ENCODE measurements at regions not wholly inside any gene's neighbourhood (a gene's known extent, or its start where the extent isn't known, plus 50 kb on each side); places are given as distances from the start of the nearest gene placed in this dataset.

DNA sequence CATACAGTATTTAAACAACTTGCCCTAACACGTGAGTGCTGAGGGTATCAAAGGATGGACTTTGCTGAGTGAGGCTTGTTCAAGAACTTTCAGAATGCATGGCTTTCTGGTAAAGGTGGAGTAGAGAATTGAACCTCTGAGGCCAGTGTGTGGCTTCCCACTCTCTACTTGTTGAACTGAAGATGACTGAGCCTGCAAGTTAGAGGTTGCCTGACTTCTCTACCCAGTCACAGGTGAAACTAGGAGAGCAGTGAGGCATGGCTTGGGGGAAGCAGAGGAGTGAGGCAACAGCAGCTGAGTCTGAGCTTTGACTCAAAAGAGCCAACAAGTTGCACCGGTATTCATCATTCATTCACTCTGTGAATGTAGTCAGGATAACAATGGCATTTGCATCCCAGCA lies 256.4 kb upstream of the SESN3 start:
- H3K36me3 ChIP-seq (ENCODE audit: control insufficient read depth, insufficient read depth, low read length): no peaks in the 10 kb centered on the region
- TF ChIP-seq POLR2A (IDR thresholded peaks at IDR 0.05; ENCODE audit: low read depth, low read length) (no peak), RAD21 (IDR thresholded peaks at IDR 0.05; ENCODE audit: low read length) (no peak), MAFK (IDR thresholded peaks at IDR 0.05; ENCODE audit: low read depth, low read length) (no peak), CTCF (conservative IDR thresholded peaks at IDR 0.05; ENCODE audit: low read depth, low read length) (no peak), FOS (IDR thresholded peaks at IDR 0.05; ENCODE audit: low read depth, low read length) (no peak), BHLHE40 (IDR thresholded peaks at IDR 0.05; ENCODE audit: low read depth, low read length) (no peak), USF2 (IDR thresholded peaks at IDR 0.05; ENCODE audit: low read depth, low read length) (no peak), MXI1 (IDR thresholded peaks at IDR 0.05; ENCODE audit: borderline replicate concordance, low read depth, low read length) (no peak), NFE2L2 (IDR thresholded peaks at IDR 0.05; ENCODE audit: low read depth, low read length) (no peak), MAZ (IDR thresholded peaks at IDR 0.05; ENCODE audit: borderline replicate concordance, low read depth, low read length) (no peak), RFX5 (IDR thresholded peaks at IDR 0.05; ENCODE audit: low read depth, low read length) (no peak), CHD1 (IDR thresholded peaks at IDR 0.05; ENCODE audit: low read depth, low read length) (no peak), CEBPB (IDR thresholded peaks at IDR 0.05; ENCODE audit: low read depth, low read length) (no peak), SMC3 (IDR thresholded peaks at IDR 0.05; ENCODE audit: low read depth, low read length) (no peak), RCOR1 (IDR thresholded peaks at IDR 0.05; ENCODE audit: insufficient replicate concordance, low read length) (no peak)
- TF ChIP-seq, protein P1, sequence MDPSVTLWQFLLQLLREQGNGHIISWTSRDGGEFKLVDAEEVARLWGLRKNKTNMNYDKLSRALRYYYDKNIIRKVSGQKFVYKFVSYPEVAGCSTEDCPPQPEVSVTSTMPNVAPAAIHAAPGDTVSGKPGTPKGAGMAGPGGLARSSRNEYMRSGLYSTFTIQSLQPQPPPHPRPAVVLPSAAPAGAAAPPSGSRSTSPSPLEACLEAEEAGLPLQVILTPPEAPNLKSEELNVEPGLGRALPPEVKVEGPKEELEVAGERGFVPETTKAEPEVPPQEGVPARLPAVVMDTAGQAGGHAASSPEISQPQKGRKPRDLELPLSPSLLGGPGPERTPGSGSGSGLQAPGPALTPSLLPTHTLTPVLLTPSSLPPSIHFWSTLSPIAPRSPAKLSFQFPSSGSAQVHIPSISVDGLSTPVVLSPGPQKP (IDR thresholded peaks at IDR 0.05; ENCODE audit: borderline replicate concordance, low read depth, low read length): no peak
- H4K5ac ChIP-seq (ENCODE audit: low read depth, low read length): no peak overlapping the region
- ChIA-PET POLR2A (ENCODE audit: unreplicated experiment) (no interaction called here), CTCF (no interaction called here)
- no peak overlapping the region for H2AK9ac ChIP-seq (replicated peaks; ENCODE audit: low read depth, low read length, poor library complexity)
- H3K14ac ChIP-seq (replicated peaks; ENCODE audit: low read depth, low read length): no peak overlapping the region
- H3K4me1 ChIP-seq (ENCODE audit: control insufficient read depth, insufficient read depth, low read length): no peaks in the 10 kb centered on the region
- no peaks in the 10 kb centered on the region for H3K9me3 ChIP-seq (ENCODE audit: control insufficient read depth, insufficient read depth, low read length)
- no peak overlapping the region for H4K91ac ChIP-seq (ENCODE audit: insufficient read depth, low read depth, low read length)
- no peak for DNase-seq
- no CpG with 5 or more reads among the region's 2 CpGs for WGBS, 2 experiments (ENCODE audit: extremely low coverage in 2 of 2, insufficient read length in 1 of 2)
- H3K4me2 ChIP-seq (ENCODE audit: low read depth, low read length): no peak overlapping the region
- H2BK5ac ChIP-seq (ENCODE audit: low read depth, low read length, poor library complexity, severe bottlenecking): no peak overlapping the region
- no peak overlapping the region for H3K56ac ChIP-seq (ENCODE audit: extremely low read depth, insufficient read depth, low read length)
- BruUV-seq (replicated peaks): no TSS peak
- no peak overlapping the region for H3K27ac ChIP-seq (ENCODE audit: insufficient read depth, low read length)
- no peak overlapping the region for H3K18ac ChIP-seq (ENCODE audit: low read depth, low read length)
- no peak for ATAC-seq (ENCODE audit: low read depth)
- H3K27me3 ChIP-seq (ENCODE audit: control insufficient read depth, insufficient read depth, low read length): no peaks in the 10 kb centered on the region
- no peak overlapping the region for H3K9ac ChIP-seq (ENCODE audit: low read depth, low read length)
- in situ Hi-C loops (cut with MboI; ENCODE audit: low sequenced_read_pairs) (no loop called here), intact Hi-C loops (cut with micrococcal nuclease) (no loop called here), dilution Hi-C loops (cut with HindIII; ENCODE audit: low sequenced_read_pairs, unreplicated experiment) (no loop called here)
- H3K79me1 ChIP-seq (ENCODE audit: low read depth in 1 of 2, low read length in 2 of 2): no peaks in the 10 kb centered on the region
- H3K9me1 ChIP-seq (ENCODE audit: insufficient read depth, low read length): no peaks in the 10 kb centered on the region
- H2AK5ac ChIP-seq (ENCODE audit: low read depth, low read length): no peak overlapping the region
- H3K4ac ChIP-seq (ENCODE audit: low read depth, low read length): no peak overlapping the region
- no peak overlapping the region for H2BK120ac ChIP-seq (ENCODE audit: low read depth, low read length)
- no peaks in the 10 kb centered on the region for H4K20me1 ChIP-seq (ENCODE audit: insufficient read depth, low read length)
- H2BK15ac ChIP-seq (ENCODE audit: low read depth, low read length): no peak overlapping the region
- no peak overlapping the region for H2BK20ac ChIP-seq (ENCODE audit: low read depth, low read length)
- H3K23ac ChIP-seq (ENCODE audit: low read depth, low read length): no peak overlapping the region
- H3K4me3 ChIP-seq (ENCODE audit: insufficient read depth, low read depth, low read length): no peak overlapping the region
- H2AFZ ChIP-seq (replicated peaks; ENCODE audit: low read length, poor library complexity): no peak overlapping the region
- H4K8ac ChIP-seq (ENCODE audit: low read depth in 2 of 2, low read length in 2 of 2): no peak overlapping the region

Data from IMR-90 (cell line).